COR-L47 (cell line): ENCODE measurements at regions not wholly inside any gene's neighbourhood (a gene's known extent, or its start where the extent isn't known, plus 50 kb on each side); places are given as distances from the start of the nearest gene placed in this dataset.

ENCODE experiments used
- DNase-seq: peaks from one replicate; lab custom pipeline; 2025; lab: John Stamatoyannopoulos, UW

DNA sequence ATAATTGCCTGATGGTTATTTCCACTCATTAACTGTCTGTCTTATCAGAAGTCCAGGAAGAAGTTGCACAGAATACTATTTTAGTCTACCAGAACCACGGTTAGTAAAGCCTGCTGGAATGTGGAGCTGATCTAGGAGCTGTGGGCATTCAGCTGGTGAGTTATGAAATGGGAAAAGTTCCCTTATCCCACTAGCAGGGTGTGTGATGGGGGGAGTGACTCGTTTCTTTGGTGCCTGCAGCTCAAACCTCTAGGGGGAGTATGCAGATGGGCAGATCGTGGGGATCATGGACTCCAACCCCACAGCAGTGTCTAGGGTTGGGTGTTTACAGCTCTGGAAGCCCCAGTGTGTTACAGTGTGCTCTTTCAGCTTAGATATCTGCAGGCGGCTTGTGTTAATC is 305.7 kb upstream of the BOD1L1 start:
- no peak for DNase-seq

DNA sequence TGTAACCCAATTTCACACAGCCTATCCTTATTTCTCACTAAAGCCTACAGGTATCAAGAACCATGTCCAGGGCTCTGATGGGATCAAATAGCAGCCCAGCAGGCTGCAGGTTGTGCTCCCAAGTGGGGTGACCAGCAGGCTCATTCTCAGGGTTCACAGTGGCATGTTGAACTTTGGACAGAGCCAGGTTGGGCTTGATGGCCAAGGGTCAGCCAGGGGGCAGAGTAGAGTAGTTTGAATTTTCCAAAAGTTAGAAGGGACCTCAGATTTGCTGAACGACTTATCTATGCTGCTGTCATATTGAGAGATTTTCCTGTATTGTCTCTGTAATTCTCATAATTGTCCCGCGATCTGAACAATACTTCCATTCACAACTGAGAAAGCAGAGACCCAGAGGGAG is 310.8 kb upstream of the BOD1L1 start:
- no peak for DNase-seq

DNA sequence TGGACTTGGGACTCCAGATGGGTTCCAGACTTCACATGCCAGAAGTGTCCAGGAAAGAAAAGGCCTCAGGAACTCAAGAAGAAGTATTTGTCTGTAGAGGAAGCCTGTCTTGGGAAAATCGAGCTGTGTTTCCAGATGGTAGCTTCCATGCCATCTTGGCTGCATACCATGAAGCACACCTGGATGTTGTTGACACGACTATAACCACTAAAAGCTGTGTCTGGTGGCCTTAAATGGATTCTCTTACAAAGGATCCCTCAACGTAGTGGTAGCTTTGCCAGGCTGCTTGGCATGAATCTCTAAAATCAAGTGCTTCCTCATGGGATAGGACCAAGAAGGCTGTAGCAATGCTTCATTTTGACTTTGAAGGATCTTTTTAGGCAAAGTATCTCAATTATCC is 313.4 kb upstream of the BOD1L1 start:
- DNase-seq = no peak

DNA sequence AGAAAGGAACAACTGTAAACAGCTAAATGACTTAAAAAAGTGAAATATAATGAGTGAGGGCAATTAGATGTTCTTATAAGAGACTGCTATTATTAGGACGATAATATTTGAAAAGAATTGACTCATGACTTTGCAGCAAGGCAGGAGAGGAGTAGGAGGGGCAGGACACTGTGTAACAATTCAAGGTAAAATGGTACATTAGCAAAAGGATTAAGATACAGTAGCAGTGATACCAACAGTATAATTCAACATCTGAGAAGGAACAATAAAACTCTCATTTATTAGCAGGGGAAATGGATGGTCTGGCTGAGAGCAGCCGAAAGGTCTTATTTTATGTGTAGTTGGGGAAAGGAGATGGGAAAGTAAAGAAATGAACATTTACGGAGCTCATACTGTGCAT is 315.5 kb upstream of the BOD1L1 start:
- DNase-seq = no peak

DNA sequence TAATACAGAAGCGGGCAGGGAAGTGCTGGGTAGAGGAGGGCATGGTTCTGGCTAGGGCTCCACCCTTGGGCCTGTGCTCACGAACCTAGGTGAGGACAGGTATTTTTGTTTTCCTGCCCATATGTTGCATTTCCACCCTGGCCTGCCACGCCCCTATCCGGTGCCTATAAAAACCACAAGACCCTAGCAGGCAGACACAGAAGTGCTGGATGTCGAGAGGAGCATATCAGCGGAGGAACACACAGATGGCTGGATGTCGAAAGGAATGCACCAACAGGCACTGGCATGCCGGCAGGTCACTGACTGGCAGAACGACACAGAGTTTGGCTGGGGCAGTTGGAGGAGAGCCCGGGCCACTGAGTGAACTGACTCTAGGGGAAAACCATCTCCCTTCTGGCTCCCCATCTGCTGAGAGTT is 316.6 kb upstream of the BOD1L1 start:
- DNase-seq = no peak

DNA sequence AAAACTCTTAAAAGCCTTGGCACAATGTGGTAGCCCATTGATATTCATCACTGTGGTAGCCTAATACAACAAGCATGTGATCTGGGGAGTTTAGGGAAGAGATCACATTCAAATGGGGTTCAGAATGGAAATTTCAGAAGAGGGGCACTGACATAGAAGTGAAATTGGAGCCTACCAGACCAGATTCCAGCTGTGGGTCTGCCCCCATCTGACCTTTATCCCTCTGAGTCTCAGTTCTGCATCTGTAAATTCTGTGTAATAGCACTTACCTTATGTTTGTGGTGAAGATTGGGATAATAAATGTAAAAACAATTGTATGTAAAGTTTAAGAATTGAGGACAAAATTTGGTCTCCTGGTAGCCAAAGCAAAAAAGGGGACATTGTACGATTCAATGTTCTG is 320.4 kb upstream of the BOD1L1 start:
- no peak for DNase-seq

GRCh38 chr4:13950491-13950890 is 323.0 kb upstream of the BOD1L1 start:
- DNase-seq = no peak

GRCh38 chr4:13953083-13953482 is 325.6 kb upstream of the BOD1L1 start:
- DNase-seq = no peak

- no peak for DNase-seq
Measured at GRCh38 chr4:13955551-13955950, 328.0 kb upstream of the BOD1L1 start.

GRCh38 chr4:13956947-13957346 is 329.4 kb upstream of the BOD1L1 start:
- no peak for DNase-seq

GRCh38 chr4:13957871-13958270 is 330.3 kb upstream of the BOD1L1 start:
- DNase-seq = no peak

DNA sequence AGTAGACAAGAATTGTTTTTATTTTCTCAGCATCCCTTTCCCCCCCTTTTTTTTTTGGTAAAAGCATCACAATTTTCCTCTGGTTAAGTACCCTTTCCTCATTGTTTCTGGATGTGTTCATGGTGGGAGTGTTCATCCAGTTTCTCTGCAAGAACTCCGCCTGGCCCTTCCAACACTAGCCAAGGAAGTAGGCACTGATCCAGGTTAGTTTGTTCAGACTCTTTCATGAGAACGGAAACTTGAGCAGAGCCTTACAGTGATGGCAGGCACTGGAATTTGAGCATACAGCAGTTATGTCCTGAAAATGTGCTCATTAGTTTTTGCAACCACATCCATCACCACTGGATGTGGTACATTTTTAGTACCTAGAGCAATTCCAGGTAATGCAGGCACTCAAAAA is 336.1 kb upstream of the BOD1L1 start:
- no peak for DNase-seq

DNA sequence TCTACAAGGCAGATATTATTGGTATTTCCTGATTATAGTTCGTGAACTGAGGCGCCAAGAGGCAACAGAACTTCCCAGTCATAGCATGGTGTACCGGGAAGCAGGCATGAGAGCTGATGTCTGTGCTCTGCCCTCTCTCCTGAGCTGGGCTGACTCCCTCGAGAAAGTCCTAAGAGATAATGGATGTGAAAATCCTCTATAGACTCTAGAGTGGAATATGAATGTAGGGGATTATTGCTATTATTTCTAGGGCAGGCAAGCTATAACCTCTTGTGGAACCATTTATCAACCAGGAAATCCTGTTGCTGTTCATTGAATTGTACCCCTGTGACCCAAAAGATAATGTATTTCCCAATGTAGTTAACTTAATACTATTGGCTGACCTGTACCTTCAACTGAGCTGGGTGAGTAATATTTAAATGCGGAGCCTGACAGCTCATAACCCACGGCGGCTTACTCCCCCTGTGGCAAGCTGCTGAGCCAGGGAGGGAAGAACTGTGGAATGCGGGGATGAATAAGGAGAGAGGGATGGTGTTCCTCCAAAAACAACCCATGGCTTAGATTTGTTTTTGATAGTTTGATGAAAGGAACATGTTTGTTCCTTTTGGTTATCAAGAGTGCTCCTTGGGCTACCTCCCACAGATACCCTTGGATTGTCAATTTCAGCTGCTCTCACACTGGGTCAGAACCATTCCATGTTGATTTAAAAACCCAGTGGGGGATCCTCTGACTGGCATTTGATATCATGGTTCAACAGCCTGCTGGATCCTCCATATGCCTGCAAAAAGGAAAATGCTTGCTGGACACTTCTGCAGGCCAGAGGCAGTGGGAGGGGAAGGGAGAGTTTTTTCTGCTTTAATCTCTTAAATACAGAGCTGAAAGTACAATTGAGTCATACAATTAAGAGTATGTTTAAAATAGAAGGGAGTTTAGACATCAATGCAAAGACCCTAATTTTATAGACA is 339.0 kb upstream of the BOD1L1 start:
- no peak for DNase-seq

GRCh38 chr4:13968723-13969122 is 341.2 kb upstream of the BOD1L1 start:
- DNase-seq = no peak

DNA sequence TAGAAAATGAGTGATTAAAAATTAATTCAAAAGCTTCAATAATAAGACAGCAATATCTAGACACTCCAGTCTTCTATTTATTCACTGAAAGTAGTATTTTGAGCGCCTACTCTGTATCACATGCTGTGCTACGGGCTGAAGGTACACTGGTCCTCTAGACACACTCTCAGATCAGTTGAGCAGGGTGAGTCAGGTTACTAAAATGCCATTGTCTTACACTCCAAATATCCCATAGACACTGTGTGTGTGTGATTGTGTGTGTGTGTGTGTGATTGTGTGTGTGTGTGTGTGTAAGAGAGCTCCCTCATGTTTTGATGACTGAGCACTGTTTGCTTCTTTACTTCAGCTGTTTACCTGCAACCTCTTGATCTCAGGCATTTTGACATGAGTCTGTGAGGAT is 342.8 kb upstream of the BOD1L1 start:
- DNase-seq = no peak

DNA sequence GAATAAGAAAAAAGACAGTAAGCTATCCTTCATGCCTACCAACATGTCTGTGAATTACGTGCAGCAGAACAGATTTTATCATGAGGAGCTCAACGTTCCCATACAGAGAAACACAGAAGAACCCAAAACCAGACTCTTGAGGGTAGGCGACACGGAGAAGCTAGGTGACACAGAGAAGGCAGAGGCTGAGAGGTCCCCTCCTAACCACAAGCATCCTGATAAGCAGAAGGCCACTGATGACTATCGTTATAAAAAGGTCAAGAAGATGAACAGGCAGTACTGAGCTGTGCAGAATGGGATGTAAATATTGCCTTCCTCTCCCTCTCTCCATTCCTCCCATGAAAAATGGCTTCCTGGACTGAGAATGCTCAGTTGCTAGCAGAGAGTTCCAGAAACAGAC is 350.2 kb upstream of the BOD1L1 start:
- no peak for DNase-seq

- no peak for DNase-seq
Measured at GRCh38 chr4:13980317-13981310, 353.1 kb upstream of the BOD1L1 start.

DNA sequence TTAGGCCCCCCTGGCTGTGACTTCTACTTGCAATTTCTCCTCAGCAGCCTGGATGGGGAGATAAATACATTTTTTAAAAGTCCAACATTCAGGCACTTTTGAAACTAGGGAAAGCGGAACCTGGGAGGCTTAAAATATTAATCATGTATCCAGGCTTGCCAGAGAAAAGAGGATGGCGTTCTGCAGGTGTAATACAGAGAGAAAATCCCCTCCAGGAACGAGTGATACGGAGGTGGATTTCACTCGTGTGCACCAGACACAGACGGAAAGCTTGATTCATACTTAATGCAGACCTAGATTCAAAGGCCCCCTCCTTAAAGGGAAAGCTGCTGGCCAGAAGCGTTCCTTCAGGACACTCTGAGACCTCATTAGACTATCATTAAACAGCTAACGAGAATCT is 354.0 kb upstream of the BOD1L1 start:
- DNase-seq = no peak

DNA sequence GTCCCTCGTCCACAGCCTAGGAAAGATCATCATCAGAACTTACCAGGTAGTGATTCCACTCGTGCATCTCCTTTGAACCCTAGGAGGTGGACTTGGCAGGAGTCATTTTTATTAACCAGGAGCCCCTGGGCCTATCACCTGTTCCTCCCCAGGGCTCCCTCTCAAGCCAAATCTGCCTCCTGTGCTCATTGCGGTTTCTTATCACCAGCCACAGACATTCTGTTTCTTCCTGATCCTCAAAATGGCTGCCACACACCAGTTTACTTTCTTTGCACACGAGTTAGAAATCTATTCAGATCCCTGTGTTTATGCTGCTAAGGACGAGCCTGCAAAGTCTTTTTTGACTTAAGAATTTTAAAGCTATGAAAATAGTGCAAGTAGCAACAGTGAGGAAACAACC is 354.5 kb upstream of the BOD1L1 start:
- DNase-seq = no peak

- DNase-seq = no peak
Measured at GRCh38 chr4:13983189-13983790, 355.8 kb upstream of the BOD1L1 start.

DNA sequence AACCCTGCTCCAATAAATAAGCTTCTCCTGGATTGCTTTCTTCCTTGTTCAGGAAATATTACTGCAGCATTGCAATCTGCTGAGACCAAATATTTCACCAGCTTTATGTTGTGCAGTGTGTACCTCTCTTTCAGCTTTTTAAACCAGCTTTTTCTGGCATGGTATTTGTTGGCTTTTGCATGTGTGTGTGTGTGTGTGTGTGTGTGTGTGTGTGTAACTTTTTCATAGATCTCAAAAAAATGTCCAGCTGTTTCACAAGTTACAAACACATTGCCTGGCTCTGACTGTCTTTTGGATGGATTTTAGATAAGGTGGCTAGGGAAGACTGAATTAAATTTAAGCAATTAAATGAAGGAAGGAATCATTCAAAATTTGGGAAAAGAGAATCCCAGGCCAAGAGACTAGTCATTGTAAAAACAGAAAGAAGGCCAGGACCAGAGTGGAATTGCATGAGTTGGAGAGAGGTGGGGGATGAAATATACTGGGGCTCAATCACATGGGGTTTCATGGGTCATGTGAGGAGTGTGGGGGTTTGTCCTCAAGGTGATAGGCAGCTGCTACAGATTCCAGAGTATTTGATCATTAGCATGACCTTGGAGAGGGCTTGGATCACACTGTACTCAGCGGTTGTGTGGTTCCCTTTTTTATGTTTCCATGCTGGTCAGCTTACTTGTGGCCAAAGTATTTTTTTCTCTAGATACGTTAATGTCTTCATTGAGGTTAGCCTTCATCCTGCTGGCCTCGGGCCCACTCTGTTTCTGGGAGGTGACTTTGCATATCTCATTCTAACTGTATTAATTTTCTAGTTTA is 357.7 kb upstream of the BOD1L1 start:
- DNase-seq = no peak

- DNase-seq = no peak
Measured at GRCh38 chr4:13985837-13986236, 358.3 kb upstream of the BOD1L1 start.
